ENCODE measurements at regions not wholly inside any gene's neighbourhood (a gene's known extent, or its start where the extent isn't known, plus 50 kb on each side); places are given as distances from the start of the nearest gene placed in this dataset.

GRCh38 chr13:37263871-37264270 lies 158.4 kb upstream of the CSNK1A1L start:
- TF ChIP-seq EZH2phosphoT487 (IDR thresholded peaks at IDR 0.05; ENCODE audit: insufficient read depth, low read depth), result no peak
- no peak for TF ChIP-seq EZH2 (IDR thresholded peaks at IDR 0.05; ENCODE audit: insufficient read depth, poor library complexity, severe bottlenecking)
